ENCODE measurements at regions not wholly inside any gene's neighbourhood (a gene's known extent, or its start where the extent isn't known, plus 50 kb on each side); places are given as distances from the start of the nearest gene placed in this dataset.

DNA sequence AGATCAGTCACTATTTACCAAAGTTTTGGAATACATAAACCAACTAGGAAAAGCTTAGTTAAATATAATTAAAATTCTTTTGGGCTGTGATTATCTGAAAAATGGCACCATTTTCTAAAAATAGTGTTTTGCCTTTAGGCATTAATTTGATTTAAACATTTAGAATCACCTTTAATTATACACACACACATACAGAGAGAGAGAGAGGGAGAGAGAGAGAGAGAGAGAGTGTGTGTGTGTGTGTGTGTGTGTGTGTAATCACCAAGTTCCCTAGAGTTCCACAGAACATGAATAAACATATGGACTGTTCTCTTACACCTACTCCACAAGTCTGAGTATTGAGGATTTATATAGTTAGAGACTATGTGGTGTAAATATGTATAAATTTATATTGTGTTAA lies 141.2 kb upstream of the ATXN1 start:
- TF ChIP-seq POLR2A (IDR thresholded peaks at IDR 0.05; ENCODE audit: low read depth, low read length), result no peak
- no peak for TF ChIP-seq POLR2AphosphoS5 (IDR thresholded peaks at IDR 0.05; ENCODE audit: low read depth, low read length)
- no peak for TF ChIP-seq TAF1 (IDR thresholded peaks at IDR 0.05; ENCODE audit: borderline replicate concordance, low read depth, low read length)
